ENCODE measurements at regions not wholly inside any gene's neighbourhood (a gene's known extent, or its start where the extent isn't known, plus 50 kb on each side); places are given as distances from the start of the nearest gene placed in this dataset.

DNA sequence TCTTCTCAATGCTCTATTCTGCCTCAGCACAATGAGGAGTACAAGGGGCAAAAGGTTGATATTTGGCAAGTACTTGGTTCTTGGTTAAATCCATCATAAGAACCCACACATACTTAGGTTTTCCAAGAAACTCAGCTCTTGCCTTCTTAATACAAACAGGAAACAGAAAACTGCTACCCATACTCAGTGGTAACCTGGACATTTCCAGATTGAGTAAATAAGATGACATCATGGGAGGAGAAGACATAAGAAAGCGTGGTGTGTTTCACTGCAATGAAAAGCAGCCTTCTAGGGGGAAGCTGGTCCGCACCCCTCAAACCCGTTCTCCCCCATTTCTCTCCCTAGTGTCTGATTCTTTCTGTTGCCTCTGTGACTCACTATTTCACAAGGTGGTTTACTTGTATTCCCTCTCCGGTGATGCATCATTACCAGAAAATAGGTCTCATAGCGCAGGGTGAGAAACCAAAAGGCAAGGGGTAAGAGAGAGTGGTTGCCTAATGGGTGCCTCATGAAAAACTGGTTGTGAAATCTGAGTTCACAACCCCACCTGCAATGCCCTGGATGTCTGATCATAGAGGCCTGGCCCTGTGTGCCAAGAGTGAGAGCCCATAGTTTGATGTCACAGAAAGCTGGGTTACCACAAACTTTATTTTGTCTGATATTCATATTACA, 326.5 kb upstream of the TBX3 start:
- no peaks in the 10 kb centered on the region for H3K9me2 ChIP-seq
- 80% methylated on average over 5 of the region's 5 CpGs for WGBS (ENCODE audit: low lambda C conversion rate)
- POLR2A ChIA-PET = no interaction called here
- no peak overlapping the region for H2AFZ ChIP-seq (ENCODE audit: low read depth)
- TF ChIP-seq MXI1 (IDR thresholded peaks at IDR 0.05; ENCODE audit: low read depth, low read length) (no peak), TCF12 (IDR thresholded peaks at IDR 0.05) (no peak), CTCF (IDR thresholded peaks at IDR 0.05) (no peak), NFIC (IDR thresholded peaks at IDR 0.05; ENCODE audit: borderline replicate concordance) (no peak), MEF2A (IDR thresholded peaks at IDR 0.05; ENCODE audit: borderline replicate concordance, low read depth) (no peak), GABPA (IDR thresholded peaks at IDR 0.05; ENCODE audit: low read depth) (no peak), EP300 (IDR thresholded peaks at IDR 0.05; ENCODE audit: borderline replicate concordance in 1 of 2, low read depth in 1 of 2, low read length in 1 of 2) (no peak), RCOR1 (IDR thresholded peaks at IDR 0.05; ENCODE audit: low read length) (no peak), RXRA (IDR thresholded peaks at IDR 0.05; ENCODE audit: borderline replicate concordance, low read depth) (no peak), NRF1 (IDR thresholded peaks at IDR 0.05; ENCODE audit: low read depth, low read length) (no peak), SMC3 (IDR thresholded peaks at IDR 0.05; ENCODE audit: low read depth, low read length) (no peak), ELF1 (IDR thresholded peaks at IDR 0.05) (no peak), FOSL2 (IDR thresholded peaks at IDR 0.05; ENCODE audit: borderline replicate concordance, low read depth) (no peak)
- TF ChIP-seq, protein P1, sequence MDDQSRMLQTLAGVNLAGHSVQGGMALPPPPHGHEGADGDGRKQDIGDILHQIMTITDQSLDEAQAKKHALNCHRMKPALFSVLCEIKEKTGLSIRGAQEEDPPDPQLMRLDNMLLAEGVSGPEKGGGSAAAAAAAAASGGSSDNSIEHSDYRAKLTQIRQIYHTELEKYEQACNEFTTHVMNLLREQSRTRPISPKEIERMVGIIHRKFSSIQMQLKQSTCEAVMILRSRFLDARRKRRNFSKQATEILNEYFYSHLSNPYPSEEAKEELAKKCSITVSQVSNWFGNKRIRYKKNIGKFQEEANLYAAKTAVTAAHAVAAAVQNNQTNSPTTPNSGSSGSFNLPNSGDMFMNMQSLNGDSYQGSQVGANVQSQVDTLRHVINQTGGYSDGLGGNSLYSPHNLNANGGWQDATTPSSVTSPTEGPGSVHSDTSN (IDR thresholded peaks at IDR 0.05) = no peak
- TF ChIP-seq, protein P2, sequence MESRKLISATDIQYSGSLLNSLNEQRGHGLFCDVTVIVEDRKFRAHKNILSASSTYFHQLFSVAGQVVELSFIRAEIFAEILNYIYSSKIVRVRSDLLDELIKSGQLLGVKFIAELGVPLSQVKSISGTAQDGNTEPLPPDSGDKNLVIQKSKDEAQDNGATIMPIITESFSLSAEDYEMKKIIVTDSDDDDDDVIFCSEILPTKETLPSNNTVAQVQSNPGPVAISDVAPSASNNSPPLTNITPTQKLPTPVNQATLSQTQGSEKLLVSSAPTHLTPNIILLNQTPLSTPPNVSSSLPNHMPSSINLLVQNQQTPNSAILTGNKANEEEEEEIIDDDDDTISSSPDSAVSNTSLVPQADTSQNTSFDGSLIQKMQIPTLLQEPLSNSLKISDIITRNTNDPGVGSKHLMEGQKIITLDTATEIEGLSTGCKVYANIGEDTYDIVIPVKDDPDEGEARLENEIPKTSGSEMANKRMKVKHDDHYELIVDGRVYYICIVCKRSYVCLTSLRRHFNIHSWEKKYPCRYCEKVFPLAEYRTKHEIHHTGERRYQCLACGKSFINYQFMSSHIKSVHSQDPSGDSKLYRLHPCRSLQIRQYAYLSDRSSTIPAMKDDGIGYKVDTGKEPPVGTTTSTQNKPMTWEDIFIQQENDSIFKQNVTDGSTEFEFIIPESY (IDR thresholded peaks at IDR 0.05; ENCODE audit: borderline replicate concordance, low read depth) = no peak
- TF ChIP-seq, protein P3, sequence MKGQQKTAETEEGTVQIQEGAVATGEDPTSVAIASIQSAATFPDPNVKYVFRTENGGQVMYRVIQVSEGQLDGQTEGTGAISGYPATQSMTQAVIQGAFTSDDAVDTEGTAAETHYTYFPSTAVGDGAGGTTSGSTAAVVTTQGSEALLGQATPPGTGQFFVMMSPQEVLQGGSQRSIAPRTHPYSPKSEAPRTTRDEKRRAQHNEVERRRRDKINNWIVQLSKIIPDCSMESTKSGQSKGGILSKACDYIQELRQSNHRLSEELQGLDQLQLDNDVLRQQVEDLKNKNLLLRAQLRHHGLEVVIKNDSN (IDR thresholded peaks at IDR 0.05; ENCODE audit: borderline replicate concordance, low read depth) = no peak
- no peaks in the 10 kb centered on the region for H3F3A ChIP-seq (replicated peaks; ENCODE audit: insufficient read depth)
- H3K9ac ChIP-seq = no peak overlapping the region
- CTCF ChIA-PET = interaction anchor here (0.8 kb wide), 1 partner anchor 15 kb away, joined by 3 read pairs; no protein-coding TSS in a partner anchor
- no peak overlapping the region for H3K27ac ChIP-seq (ENCODE audit: low read depth in 2 of 2, low read length in 1 of 2)
- H3K4me1 ChIP-seq (ENCODE audit: control insufficient read depth in 1 of 2, insufficient read depth in 2 of 2, low read depth in 1 of 2, low read length in 1 of 2) = peaks cover 0 to 19% of the 10 kb centered on the region in 2 experiments; a peak in 2 of 4 replicates
- DNase-seq = no peak
- H3K27me3 ChIP-seq (ENCODE audit: insufficient read depth) = no peaks in the 10 kb centered on the region; the same call in 1 of the 2 replicates
- H4K20me1 ChIP-seq (ENCODE audit: insufficient read depth) = no peaks in the 10 kb centered on the region
- H3K36me3 ChIP-seq (replicated peaks in 1 of 2; ENCODE audit: control insufficient read depth in 1 of 2, insufficient read depth in 2 of 2, low read length in 1 of 2) = no peaks in the 10 kb centered on the region
- H3K79me2 ChIP-seq (ENCODE audit: insufficient read depth) = no peaks in the 10 kb centered on the region
- H3K9me3 ChIP-seq = no peaks in the 10 kb centered on the region
- H3K4me2 ChIP-seq = no peak overlapping the region
- H3K4me3 ChIP-seq (ENCODE audit: low read depth in 2 of 2, low read length in 1 of 2) = no peak overlapping the region

All from SK-N-SH (cell line).